Keratinocyte (primary cell): ENCODE measurements at regions not wholly inside any gene's neighbourhood (a gene's known extent, or its start where the extent isn't known, plus 50 kb on each side); places are given as distances from the start of the nearest gene placed in this dataset.

Experiments used
- DNase-seq: peaks from one replicate; pipeline ENCODE4 v3.0.0-alpha.2; 2011; ENCODE audit warnings: low read depth, missing footprints, low spot score
- FAIRE-seq: peaks from 2 replicates; lab custom pipeline; 2011; peaks lifted over from hg19 to GRCh38; lab: Jason Lieb, UNC
- H2AFZ ChIP-seq: 2 replicates; pipeline ENCODE4 v1.6.0; 2012; ENCODE audit warnings: low read length, control low read depth, inconsistent platforms; ENCODE audit not compliant: control insufficient read depth
- H3K27ac ChIP-seq: 2 replicates; pipeline ENCODE4 v1.5.1; 2011; ENCODE audit warnings: low read length; ENCODE audit not compliant: control insufficient read depth, insufficient read depth
- H3K27me3 ChIP-seq: 3 replicates; pipeline ENCODE4 v1.6.0; 2011; ENCODE audit warnings: low read length; ENCODE audit not compliant: control insufficient read depth, insufficient read depth; ENCODE audit errors: extremely low read depth
- H3K36me3 ChIP-seq, 2 experiments: 2 replicates in 1 of 2; 3 replicates in 1 of 2; pipeline ENCODE4 v1.5.1; 2011; ENCODE audit warnings: low read length in 2 of 2, mild to moderate bottlenecking in 1 of 2; ENCODE audit not compliant: control insufficient read depth in 2 of 2, insufficient read depth in 2 of 2; ENCODE audit errors: extremely low read depth in 1 of 2
- H3K4me1 ChIP-seq: 3 replicates; pipeline ENCODE4 v1.5.1; 2011; ENCODE audit warnings: low read length; ENCODE audit not compliant: control insufficient read depth, insufficient read depth; ENCODE audit errors: extremely low read depth
- H3K4me2 ChIP-seq: 3 replicates; pipeline ENCODE4 v1.6.0; 2011; ENCODE audit warnings: low read depth, low read length; ENCODE audit not compliant: control insufficient read depth, insufficient read depth; ENCODE audit errors: extremely low read depth
- H3K4me3 ChIP-seq, 3 experiments: fragments of 200-600 bp in 1 of 3; sonication (generic) in 1 of 3; 2 replicates in 2 of 3; 3 replicates in 1 of 3; pipeline ENCODE4 v1.5.1; 2011 to 2016; ENCODE audit warnings: low read length in 3 of 3, mild to moderate bottlenecking in 3 of 3, control low read depth in 2 of 3, inconsistent platforms in 1 of 3, low read depth in 1 of 3, mixed read lengths in 1 of 3, mixed run types in 1 of 3, moderate library complexity in 1 of 3; ENCODE audit not compliant: control insufficient read depth in 2 of 3, insufficient read depth in 2 of 3; ENCODE audit errors: extremely low read depth in 1 of 3
- H3K79me2 ChIP-seq: 2 replicates; pipeline ENCODE4 v1.6.0; 2012; ENCODE audit warnings: low read length; ENCODE audit not compliant: control insufficient read depth, insufficient read depth
- H3K9ac ChIP-seq: 3 replicates; pipeline ENCODE4 v1.6.0; 2011; ENCODE audit warnings: low read length; ENCODE audit not compliant: control insufficient read depth, insufficient read depth; ENCODE audit errors: extremely low read depth
- H3K9me1 ChIP-seq: 3 replicates; pipeline ENCODE4 v1.6.0; 2011; ENCODE audit warnings: low read length; ENCODE audit not compliant: control insufficient read depth, insufficient read depth; ENCODE audit errors: extremely low read depth
- H3K9me3 ChIP-seq: 2 replicates; pipeline ENCODE4 v1.5.1; 2012; ENCODE audit warnings: low read depth, low read length; ENCODE audit not compliant: control insufficient read depth
- H4K20me1 ChIP-seq: 3 replicates; pipeline ENCODE4 v1.6.0; 2011; ENCODE audit warnings: low read length; ENCODE audit not compliant: control insufficient read depth, insufficient read depth; ENCODE audit errors: extremely low read depth
- EZH2 ChIP-seq: IDR thresholded peaks from one replicate; pipeline ENCODE4 v1.6.1; 2012; ENCODE audit warnings: inconsistent platforms, mild to moderate bottlenecking, low read length, moderate library complexity
- dilution Hi-C: fragments of 300-500 bp; cut with MboI; formaldehyde crosslinking; loops from one replicate; pipeline ENCODE4 v1.7.0; 2020; ENCODE audit warnings: low sequenced_read_pairs; ENCODE audit not compliant: extremely low pct_ligation_motif_present
- TF ChIP-seq, protein P1 (sequence below), 3 experiments: IDR thresholded peaks in 1 of 3; conservative IDR thresholded peaks in 1 of 3; optimal IDR thresholded peaks in 1 of 3; 2 replicates in 2 of 3; 3 replicates in 1 of 3; pipeline versions ENCODE3 to v1.5.1; 2011; ENCODE audit warnings: low read length in 3 of 3, mild to moderate bottlenecking in 3 of 3, moderate library complexity in 2 of 3, control low read depth in 1 of 3, inconsistent platforms in 1 of 3; ENCODE audit not compliant: insufficient read depth in 2 of 3; ENCODE audit errors: extremely low read depth in 1 of 3

DNA sequence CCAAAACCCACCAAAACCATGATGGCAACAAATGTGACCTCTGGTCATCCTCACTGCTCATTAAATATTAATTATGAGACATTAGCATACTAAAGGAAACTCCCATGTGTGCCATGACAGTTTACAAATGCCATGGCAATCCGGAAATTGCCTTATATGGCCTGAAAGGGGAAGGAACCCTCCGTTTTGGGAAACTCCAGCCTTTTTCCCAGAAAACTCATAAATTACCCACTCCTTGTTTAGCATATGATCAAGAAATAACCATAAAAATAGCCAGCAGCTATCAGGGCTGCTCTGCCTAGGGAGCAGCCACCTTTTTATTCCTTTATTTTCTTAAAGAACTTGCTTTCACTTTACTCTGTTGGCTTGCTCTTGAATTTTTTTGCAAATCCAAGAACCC lies 992.7 kb downstream of the NTRK3 start:
- dilution Hi-C loops = no loop called here
- TF ChIP-seq, protein P1, sequence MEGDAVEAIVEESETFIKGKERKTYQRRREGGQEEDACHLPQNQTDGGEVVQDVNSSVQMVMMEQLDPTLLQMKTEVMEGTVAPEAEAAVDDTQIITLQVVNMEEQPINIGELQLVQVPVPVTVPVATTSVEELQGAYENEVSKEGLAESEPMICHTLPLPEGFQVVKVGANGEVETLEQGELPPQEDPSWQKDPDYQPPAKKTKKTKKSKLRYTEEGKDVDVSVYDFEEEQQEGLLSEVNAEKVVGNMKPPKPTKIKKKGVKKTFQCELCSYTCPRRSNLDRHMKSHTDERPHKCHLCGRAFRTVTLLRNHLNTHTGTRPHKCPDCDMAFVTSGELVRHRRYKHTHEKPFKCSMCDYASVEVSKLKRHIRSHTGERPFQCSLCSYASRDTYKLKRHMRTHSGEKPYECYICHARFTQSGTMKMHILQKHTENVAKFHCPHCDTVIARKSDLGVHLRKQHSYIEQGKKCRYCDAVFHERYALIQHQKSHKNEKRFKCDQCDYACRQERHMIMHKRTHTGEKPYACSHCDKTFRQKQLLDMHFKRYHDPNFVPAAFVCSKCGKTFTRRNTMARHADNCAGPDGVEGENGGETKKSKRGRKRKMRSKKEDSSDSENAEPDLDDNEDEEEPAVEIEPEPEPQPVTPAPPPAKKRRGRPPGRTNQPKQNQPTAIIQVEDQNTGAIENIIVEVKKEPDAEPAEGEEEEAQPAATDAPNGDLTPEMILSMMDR (optimal IDR thresholded peaks at IDR 0.05 in 1 of 3, IDR thresholded peaks at IDR 0.05 in 1 of 3, conservative IDR thresholded peaks at IDR 0.05 in 1 of 3; ENCODE audit: extremely low read depth in 1 of 3, insufficient read depth in 2 of 3, low read length in 3 of 3) = no peak
- no peak for TF ChIP-seq EZH2
- Histone ChIP-seq H3K79me2 (no peaks in the 10 kb centered on the region), H3K27me3 (no peaks in the 10 kb centered on the region), H3K9me3 (no peaks in the 10 kb centered on the region), H3K9me1 (no peaks in the 10 kb centered on the region), H3K4me3 (no peak overlapping the region), H3K9ac (no peak overlapping the region), H3K36me3 (no peaks in the 10 kb centered on the region), H3K4me1 (peaks cover 3% of the 10 kb centered on the region), H3K27ac (no peak overlapping the region), H2AFZ (no peak overlapping the region), H4K20me1 (no peaks in the 10 kb centered on the region), H3K4me2 (no peak overlapping the region)
- no peak for FAIRE-seq
- DNase-seq = no peak

DNA sequence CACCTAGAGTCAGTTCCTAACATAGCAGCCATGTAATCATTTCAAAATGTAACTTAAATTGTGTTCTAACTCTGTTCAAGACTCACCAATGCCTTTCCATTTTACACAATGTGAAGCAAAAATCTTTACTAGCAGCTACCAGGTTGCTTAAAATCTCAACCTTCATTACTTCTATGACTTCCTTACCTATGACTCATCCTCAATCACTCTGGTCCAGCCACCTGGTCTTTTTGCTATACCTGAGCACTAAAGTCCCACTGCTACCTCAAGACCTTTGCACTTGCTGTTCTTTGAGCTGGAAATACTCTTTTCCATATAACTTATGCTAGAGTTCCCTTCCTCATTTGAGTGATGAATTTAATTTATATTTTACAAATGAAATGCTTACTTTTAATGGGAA lies 993.2 kb downstream of the NTRK3 start:
- Histone ChIP-seq H3K4me1 (no peaks in the 10 kb centered on the region), H3K36me3 (no peaks in the 10 kb centered on the region), H3K27me3 (no peaks in the 10 kb centered on the region), H3K4me3 (no peak overlapping the region), H3K9me1 (no peaks in the 10 kb centered on the region), H2AFZ (no peak overlapping the region), H3K9me3 (no peaks in the 10 kb centered on the region), H4K20me1 (no peaks in the 10 kb centered on the region), H3K27ac (no peak overlapping the region), H3K79me2 (no peaks in the 10 kb centered on the region), H3K4me2 (no peak overlapping the region), H3K9ac (no peak overlapping the region)
- TF ChIP-seq EZH2 = no peak
- FAIRE-seq (peak; percentile 65), DNase-seq (no peak)
- dilution Hi-C loops = no loop called here

DNA sequence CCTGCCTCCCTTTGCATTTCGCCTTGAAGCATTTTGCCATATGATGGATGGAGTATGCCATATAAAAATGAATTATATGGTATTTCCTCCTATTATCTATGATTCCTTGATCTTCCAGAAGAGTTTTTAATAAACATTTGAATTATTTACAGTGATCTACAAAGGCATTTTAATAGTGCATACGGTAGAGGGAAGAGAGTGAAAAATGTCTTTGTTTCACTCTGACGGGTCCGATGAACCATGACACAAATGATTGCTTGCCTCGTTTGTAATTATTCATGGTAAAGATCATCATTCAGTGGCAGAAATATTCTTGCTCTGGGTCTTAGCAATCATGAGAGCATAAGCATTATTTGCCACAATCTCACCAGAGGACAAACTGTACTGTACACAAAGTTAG lies 1010.9 kb downstream of the NTRK3 start:
- Histone ChIP-seq H3K79me2 (no peaks in the 10 kb centered on the region), H4K20me1 (no peaks in the 10 kb centered on the region), H2AFZ (peak overlapping the region; percentile 39), H3K9me3 (no peaks in the 10 kb centered on the region), H3K27me3 (no peaks in the 10 kb centered on the region), H3K9me1 (no peaks in the 10 kb centered on the region), H3K4me2 (no peak overlapping the region), H3K4me1 (no peaks in the 10 kb centered on the region), H3K36me3 (no peaks in the 10 kb centered on the region), H3K27ac (no peak overlapping the region), H3K4me3 (no peak overlapping the region), H3K9ac (no peak overlapping the region)
- TF ChIP-seq, protein P1 (optimal IDR thresholded peaks at IDR 0.05 in 1 of 3, IDR thresholded peaks at IDR 0.05 in 1 of 3, conservative IDR thresholded peaks at IDR 0.05 in 1 of 3; ENCODE audit: extremely low read depth in 1 of 3, insufficient read depth in 2 of 3, low read length in 3 of 3) = no peak
- TF ChIP-seq EZH2 = no peak
- FAIRE-seq (no peak), DNase-seq (no peak)
- dilution Hi-C loops = no loop called here
